ENCODE measurements at regions not wholly inside any gene's neighbourhood (a gene's known extent, or its start where the extent isn't known, plus 50 kb on each side); places are given as distances from the start of the nearest gene placed in this dataset.

DNA sequence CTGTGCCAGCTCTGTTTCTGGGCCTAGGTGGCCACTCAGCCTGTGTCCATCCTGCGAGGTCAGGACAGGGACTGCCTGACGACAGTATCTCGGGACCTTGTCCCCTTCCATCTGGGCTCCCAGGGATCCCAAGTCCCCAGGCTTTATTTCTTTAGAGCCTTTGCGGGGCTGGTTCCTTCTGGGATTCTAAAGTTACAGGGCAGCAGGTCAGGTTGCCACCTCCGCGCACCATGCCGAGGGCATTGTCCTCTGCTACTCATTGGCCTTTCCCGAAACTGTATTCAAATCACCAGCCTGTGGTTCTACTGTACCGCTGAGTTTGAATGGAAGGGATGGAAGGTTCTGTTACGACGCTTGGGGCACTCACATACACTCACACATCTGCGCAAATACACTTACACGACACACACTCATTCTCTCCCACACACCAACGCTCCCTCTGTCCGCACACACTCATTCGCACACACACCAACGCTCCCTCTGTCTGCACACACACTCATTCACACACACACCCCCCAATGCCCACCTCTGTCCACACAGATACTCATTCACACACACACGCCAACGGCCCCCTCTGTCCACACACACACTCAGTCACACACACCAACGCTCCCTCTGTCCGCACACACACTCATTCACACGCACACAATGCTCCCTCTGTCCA lies 59.8 kb upstream of the THBS2 start:
- Histone ChIP-seq H3K9me3 (no peaks in the 10 kb centered on the region), H3K27ac (replicated peaks in 1 of 4) (no peak overlapping the region), H3K4me3 (no peak overlapping the region), H3K27me3 (no peaks in the 10 kb centered on the region), H3K36me3 (no peaks in the 10 kb centered on the region), H3K4me1 (no peaks in the 10 kb centered on the region)
- TF ChIP-seq POLR2AphosphoS5 (IDR thresholded peaks at IDR 0.05) (no peak), EP300 (IDR thresholded peaks at IDR 0.05) (no peak), POLR2A (IDR thresholded peaks at IDR 0.05; ENCODE audit: low read depth) (no peak)
- TF ChIP-seq, protein P1, sequence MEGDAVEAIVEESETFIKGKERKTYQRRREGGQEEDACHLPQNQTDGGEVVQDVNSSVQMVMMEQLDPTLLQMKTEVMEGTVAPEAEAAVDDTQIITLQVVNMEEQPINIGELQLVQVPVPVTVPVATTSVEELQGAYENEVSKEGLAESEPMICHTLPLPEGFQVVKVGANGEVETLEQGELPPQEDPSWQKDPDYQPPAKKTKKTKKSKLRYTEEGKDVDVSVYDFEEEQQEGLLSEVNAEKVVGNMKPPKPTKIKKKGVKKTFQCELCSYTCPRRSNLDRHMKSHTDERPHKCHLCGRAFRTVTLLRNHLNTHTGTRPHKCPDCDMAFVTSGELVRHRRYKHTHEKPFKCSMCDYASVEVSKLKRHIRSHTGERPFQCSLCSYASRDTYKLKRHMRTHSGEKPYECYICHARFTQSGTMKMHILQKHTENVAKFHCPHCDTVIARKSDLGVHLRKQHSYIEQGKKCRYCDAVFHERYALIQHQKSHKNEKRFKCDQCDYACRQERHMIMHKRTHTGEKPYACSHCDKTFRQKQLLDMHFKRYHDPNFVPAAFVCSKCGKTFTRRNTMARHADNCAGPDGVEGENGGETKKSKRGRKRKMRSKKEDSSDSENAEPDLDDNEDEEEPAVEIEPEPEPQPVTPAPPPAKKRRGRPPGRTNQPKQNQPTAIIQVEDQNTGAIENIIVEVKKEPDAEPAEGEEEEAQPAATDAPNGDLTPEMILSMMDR (IDR thresholded peaks at IDR 0.05): no peak
- intact Hi-C loops (cut with DNase I): no loop called here
- WGBS: 92% methylated on average over 22 of the region's 22 CpGs
- DNase-seq (ENCODE audit: extremely low spot score): peak; percentile 62

DNA sequence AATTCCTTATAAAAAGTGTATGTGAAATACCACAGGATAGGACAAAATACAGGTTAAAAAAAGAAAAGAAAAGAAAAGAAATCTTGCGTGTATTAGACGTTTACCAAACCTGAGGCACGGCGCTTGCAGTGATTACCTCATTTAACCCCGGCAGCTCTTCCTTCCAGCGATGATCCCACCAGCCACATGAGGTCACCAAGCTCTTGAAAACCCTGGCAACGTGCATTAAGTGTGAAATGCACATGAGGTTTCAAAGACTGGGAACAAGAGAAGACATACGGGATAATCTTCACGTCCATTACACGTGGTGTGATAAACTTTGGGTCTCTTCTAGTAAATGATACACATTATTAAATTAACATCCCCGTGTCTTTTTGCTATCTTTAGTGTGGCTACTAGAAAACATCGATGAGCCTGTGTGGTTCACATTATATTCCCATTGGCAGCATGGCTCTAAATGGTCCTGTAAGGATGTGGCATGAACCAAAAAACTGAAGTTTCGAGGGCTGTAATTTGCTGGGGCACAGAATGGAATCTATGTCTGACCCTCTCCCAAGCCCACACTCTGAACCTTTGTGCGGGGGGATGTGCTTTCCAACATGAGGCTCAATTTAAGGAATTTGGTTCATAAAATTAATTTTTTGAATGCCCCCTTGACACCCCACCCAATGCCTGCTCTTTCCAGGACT lies 59.2 kb upstream of the THBS2 start:
- 86% methylated on average over 14 of the region's 14 CpGs for WGBS
- DNase-seq (ENCODE audit: extremely low spot score): peak; percentile 60

DNA sequence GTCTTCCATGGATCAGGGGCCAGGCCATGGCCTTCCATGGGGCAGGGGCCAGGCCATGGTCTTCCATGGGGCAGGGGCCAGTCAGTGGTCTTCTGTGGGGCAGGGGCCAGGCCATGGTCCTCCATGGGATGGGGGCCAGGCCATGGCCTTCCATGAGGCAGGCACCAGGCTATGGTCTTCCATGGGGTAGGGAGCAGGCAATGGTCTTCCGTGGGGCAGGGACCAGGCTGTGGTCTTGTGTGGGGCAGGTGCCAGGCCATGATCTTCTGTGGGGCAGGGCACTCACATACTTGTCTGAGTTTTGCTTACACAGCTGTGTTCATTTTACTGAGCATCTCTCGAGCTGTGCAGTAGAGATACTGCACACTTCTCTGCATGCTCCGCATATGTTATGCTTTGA lies 57.3 kb upstream of the THBS2 start:
- 94% methylated on average over 3 of the region's 3 CpGs for WGBS
- H3K4me1 ChIP-seq: no peaks in the 10 kb centered on the region
- TF ChIP-seq POLR2AphosphoS5 (IDR thresholded peaks at IDR 0.05) (no peak), POLR2A (IDR thresholded peaks at IDR 0.05; ENCODE audit: low read depth) (no peak), EP300 (IDR thresholded peaks at IDR 0.05) (no peak)
- TF ChIP-seq, protein P1 (IDR thresholded peaks at IDR 0.05): no peak
- H3K4me3 ChIP-seq: no peak overlapping the region
- no peaks in the 10 kb centered on the region for H3K36me3 ChIP-seq
- peak; percentile 66 for DNase-seq (ENCODE audit: extremely low spot score)
- H3K27ac ChIP-seq (replicated peaks in 1 of 4): no peak overlapping the region
- no peaks in the 10 kb centered on the region for H3K27me3 ChIP-seq
- intact Hi-C loops (cut with DNase I): no loop called here
- H3K9me3 ChIP-seq: peaks cover 0 to 5% (median 0%) of the 10 kb centered on the region in 4 donors

More for the DNA sequence above, 59.2 kb upstream of the THBS2 start:
- H3K4me3 ChIP-seq: no peak overlapping the region
- no peaks in the 10 kb centered on the region for H3K9me3 ChIP-seq
- no peaks in the 10 kb centered on the region for H3K4me1 ChIP-seq
- intact Hi-C loops (cut with DNase I): no loop called here
- H3K27me3 ChIP-seq: no peaks in the 10 kb centered on the region
- TF ChIP-seq, protein P1 (IDR thresholded peaks at IDR 0.05): no peak
- TF ChIP-seq EP300 (IDR thresholded peaks at IDR 0.05) (no peak), POLR2A (IDR thresholded peaks at IDR 0.05; ENCODE audit: low read depth) (no peak), POLR2AphosphoS5 (IDR thresholded peaks at IDR 0.05) (no peak)
- no peaks in the 10 kb centered on the region for H3K36me3 ChIP-seq
- no peak overlapping the region for H3K27ac ChIP-seq (replicated peaks in 1 of 4)

Measured in esophagus muscularis mucosa (tissue), 4 donors.